ENCODE measurements at regions not wholly inside any gene's neighbourhood (a gene's known extent, or its start where the extent isn't known, plus 50 kb on each side); places are given as distances from the start of the nearest gene placed in this dataset.

GRCh38 chr2:41457026-41457425, 590.8 kb upstream of the PKDCC start:
- H3K4me2 ChIP-seq (ENCODE audit: low read length): no peak overlapping the region
- H3K27ac ChIP-seq (ENCODE audit: low read depth, low read length, poor library complexity, severe bottlenecking): no peak overlapping the region
- H3K36me3 ChIP-seq (ENCODE audit: insufficient read depth, low read length): no peaks in the 10 kb centered on the region
- no peaks in the 10 kb centered on the region for H3K4me1 ChIP-seq (ENCODE audit: insufficient read depth, low read length, poor library complexity, severe bottlenecking)
- TF ChIP-seq EZH2phosphoT487 (IDR thresholded peaks at IDR 0.05; ENCODE audit: borderline replicate concordance, low read depth, low read length): no peak
- TF ChIP-seq, protein P1, sequence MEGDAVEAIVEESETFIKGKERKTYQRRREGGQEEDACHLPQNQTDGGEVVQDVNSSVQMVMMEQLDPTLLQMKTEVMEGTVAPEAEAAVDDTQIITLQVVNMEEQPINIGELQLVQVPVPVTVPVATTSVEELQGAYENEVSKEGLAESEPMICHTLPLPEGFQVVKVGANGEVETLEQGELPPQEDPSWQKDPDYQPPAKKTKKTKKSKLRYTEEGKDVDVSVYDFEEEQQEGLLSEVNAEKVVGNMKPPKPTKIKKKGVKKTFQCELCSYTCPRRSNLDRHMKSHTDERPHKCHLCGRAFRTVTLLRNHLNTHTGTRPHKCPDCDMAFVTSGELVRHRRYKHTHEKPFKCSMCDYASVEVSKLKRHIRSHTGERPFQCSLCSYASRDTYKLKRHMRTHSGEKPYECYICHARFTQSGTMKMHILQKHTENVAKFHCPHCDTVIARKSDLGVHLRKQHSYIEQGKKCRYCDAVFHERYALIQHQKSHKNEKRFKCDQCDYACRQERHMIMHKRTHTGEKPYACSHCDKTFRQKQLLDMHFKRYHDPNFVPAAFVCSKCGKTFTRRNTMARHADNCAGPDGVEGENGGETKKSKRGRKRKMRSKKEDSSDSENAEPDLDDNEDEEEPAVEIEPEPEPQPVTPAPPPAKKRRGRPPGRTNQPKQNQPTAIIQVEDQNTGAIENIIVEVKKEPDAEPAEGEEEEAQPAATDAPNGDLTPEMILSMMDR (conservative IDR thresholded peaks at IDR 0.05; ENCODE audit: low read length): no peak
- ChIA-PET POLR2A (no interaction called here), CTCF (ENCODE audit: unreplicated experiment) (no interaction called here)
- no peak overlapping the region for H2AFZ ChIP-seq (ENCODE audit: low read length)
- H3K79me2 ChIP-seq (ENCODE audit: insufficient read depth, low read depth, low read length): no peaks in the 10 kb centered on the region
- no peak overlapping the region for H3K4me3 ChIP-seq (ENCODE audit: low read depth, low read length, poor library complexity, severe bottlenecking)
- H4K20me1 ChIP-seq (ENCODE audit: insufficient read depth, low read length): no peaks in the 10 kb centered on the region
- intact Hi-C loops (cut with micrococcal nuclease; ENCODE audit: unreplicated experiment): no loop called here
- H3K9me2 ChIP-seq (ENCODE audit: insufficient read depth, low read length): no peaks in the 10 kb centered on the region
- no TSS peak for BruUV-seq (replicated peaks)
- no peak for DNase-seq (ENCODE audit: low spot score)
- no peaks in the 10 kb centered on the region for H3K9me3 ChIP-seq (ENCODE audit: low read length)

DNA sequence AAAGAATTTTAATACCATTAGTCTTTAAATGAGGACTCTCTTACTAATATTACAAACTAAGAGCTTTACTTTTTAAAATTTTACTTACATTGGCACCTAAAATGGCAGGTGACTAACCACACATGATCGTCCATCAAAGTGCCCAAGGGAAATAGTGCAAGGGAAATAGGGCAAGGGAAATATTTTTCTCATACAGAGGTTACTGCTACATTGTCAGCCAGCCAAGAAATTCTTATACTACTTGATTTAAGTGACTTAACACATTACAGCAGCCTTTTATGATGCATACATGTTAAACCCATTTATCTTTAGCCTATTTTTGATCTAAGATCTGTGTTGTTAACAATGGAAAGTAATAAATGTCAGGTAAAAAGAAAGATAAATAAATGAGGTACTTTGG, 587.2 kb upstream of the PKDCC start:
- Histone ChIP-seq H3K9me3 (ENCODE audit: low read length) (no peaks in the 10 kb centered on the region), H3K4me3 (ENCODE audit: low read depth, low read length, poor library complexity, severe bottlenecking) (no peak overlapping the region), H3K79me2 (ENCODE audit: insufficient read depth, low read depth, low read length) (no peaks in the 10 kb centered on the region), H3K9me2 (ENCODE audit: insufficient read depth, low read length) (no peaks in the 10 kb centered on the region), H3K4me2 (ENCODE audit: low read length) (no peak overlapping the region), H3K36me3 (ENCODE audit: insufficient read depth, low read length) (no peaks in the 10 kb centered on the region), H3K27ac (ENCODE audit: low read depth, low read length, poor library complexity, severe bottlenecking) (no peak overlapping the region), H2AFZ (ENCODE audit: low read length) (no peak overlapping the region), H3K4me1 (ENCODE audit: insufficient read depth, low read length, poor library complexity, severe bottlenecking) (no peaks in the 10 kb centered on the region), H4K20me1 (ENCODE audit: insufficient read depth, low read length) (no peaks in the 10 kb centered on the region)
- no TSS peak for BruUV-seq (replicated peaks)
- no peak for TF ChIP-seq EZH2phosphoT487 (IDR thresholded peaks at IDR 0.05; ENCODE audit: borderline replicate concordance, low read depth, low read length)
- TF ChIP-seq, protein P1 (conservative IDR thresholded peaks at IDR 0.05; ENCODE audit: low read length): no peak
- ChIA-PET CTCF (ENCODE audit: unreplicated experiment) (no interaction called here), POLR2A (no interaction called here)
- DNase-seq (ENCODE audit: low spot score): no peak
- intact Hi-C loops (cut with micrococcal nuclease; ENCODE audit: unreplicated experiment): no loop called here

DNA sequence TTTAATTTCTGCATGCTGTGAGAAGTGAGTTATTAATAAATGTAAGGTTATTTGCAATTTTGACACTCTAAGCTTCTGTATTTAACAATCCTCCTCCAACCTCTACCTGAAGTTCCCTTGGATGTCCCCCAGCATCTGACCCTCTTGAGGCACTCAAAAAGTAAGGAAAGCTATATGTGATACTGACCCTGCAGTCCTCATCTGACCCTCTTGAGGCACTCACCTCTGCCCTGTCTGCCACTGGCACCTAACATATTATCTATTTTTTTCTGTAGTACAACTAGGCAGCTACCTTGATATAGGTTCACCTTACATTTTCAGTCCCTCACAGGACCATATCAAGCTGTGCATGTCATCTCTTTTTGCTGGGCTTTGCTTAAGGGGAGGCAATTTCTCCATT, 583.4 kb upstream of the PKDCC start:
- H4K20me1 ChIP-seq (ENCODE audit: insufficient read depth, low read length): no peaks in the 10 kb centered on the region
- no peak overlapping the region for H3K4me3 ChIP-seq (ENCODE audit: low read depth, low read length, poor library complexity, severe bottlenecking)
- H3K79me2 ChIP-seq (ENCODE audit: insufficient read depth, low read depth, low read length): no peaks in the 10 kb centered on the region
- H3K4me1 ChIP-seq (ENCODE audit: insufficient read depth, low read length, poor library complexity, severe bottlenecking): no peaks in the 10 kb centered on the region
- no peak overlapping the region for H3K27ac ChIP-seq (ENCODE audit: low read depth, low read length, poor library complexity, severe bottlenecking)
- no peaks in the 10 kb centered on the region for H3K9me3 ChIP-seq (ENCODE audit: low read length)
- CTCF ChIA-PET (ENCODE audit: unreplicated experiment): no interaction called here
- intact Hi-C loops (cut with micrococcal nuclease; ENCODE audit: unreplicated experiment): no loop called here
- H3K9me2 ChIP-seq (ENCODE audit: insufficient read depth, low read length): no peaks in the 10 kb centered on the region
- H3K4me2 ChIP-seq (ENCODE audit: low read length): no peak overlapping the region
- POLR2A ChIA-PET: interaction anchor here (0.7 kb wide), 1 partner anchor 33 kb away, joined by 6 read pairs; no protein-coding TSS in a partner anchor
- no peak overlapping the region for H2AFZ ChIP-seq (ENCODE audit: low read length)
- no peaks in the 10 kb centered on the region for H3K36me3 ChIP-seq (ENCODE audit: insufficient read depth, low read length)
- no TSS peak for BruUV-seq (replicated peaks)
- TF ChIP-seq, protein P1 (conservative IDR thresholded peaks at IDR 0.05; ENCODE audit: low read length): no peak
- TF ChIP-seq EZH2phosphoT487 (IDR thresholded peaks at IDR 0.05; ENCODE audit: borderline replicate concordance, low read depth, low read length): no peak
- DNase-seq (ENCODE audit: low spot score): no peak
